ENCODE measurements at regions not wholly inside any gene's neighbourhood (a gene's known extent, or its start where the extent isn't known, plus 50 kb on each side); places are given as distances from the start of the nearest gene placed in this dataset.

DNA sequence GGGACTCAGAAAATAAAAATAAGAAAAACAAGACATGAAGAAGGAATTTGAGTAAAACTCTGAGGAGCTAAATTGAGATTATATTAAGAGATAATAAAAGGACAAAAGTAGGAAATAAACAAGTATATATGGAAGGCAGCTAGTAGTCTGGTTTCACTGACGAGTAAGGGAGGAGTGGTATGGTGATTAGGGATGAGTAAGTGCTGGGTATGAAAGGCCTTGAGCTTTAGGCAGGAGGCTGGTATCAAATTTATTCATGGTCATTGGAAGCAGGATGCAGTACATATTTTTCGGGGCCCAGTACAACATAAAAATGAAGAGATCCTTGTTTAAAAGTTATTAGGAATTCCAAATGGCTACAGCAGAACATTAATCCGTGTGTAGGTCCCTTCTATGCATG lies 789.7 kb upstream of the PRMT6 start:
- Histone ChIP-seq H3K36me3 (no peaks in the 10 kb centered on the region), H3K4me3 (no peak overlapping the region), H3K4me1 (no peaks in the 10 kb centered on the region), H3K9me3 (no peaks in the 10 kb centered on the region), H3K27me3 (no peaks in the 10 kb centered on the region), H3K27ac (no peak overlapping the region)
- intact Hi-C loops (cut with DNase I), result no loop called here
- TF ChIP-seq POLR2AphosphoS5 (IDR thresholded peaks at IDR 0.05; ENCODE audit: insufficient read depth in 1 of 2, low read depth in 1 of 2) (no peak), CTCF (IDR thresholded peaks at IDR 0.05) (no peak), POLR2A (IDR thresholded peaks at IDR 0.05) (no peak)
- no peak for DNase-seq (ENCODE audit: extremely low spot score in 2 of 2)

DNA sequence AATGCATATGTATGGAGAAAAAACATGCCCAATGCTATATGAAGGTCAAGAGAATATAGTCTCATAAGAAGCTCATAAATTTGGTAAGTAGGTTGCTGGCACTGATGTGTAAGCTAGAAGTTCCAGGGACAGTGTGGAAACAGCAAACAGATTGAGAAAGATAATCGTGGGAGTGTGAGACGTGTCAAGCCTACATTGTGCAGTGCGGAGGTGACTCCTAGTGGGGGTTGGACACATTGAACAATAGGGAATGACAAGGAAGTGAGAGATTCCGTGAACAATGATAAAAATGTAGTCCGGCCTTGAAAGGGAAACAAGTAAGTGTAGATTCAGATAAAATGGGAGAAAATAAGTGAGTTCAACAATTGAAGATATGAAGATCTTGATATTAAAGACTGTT lies 788.4 kb upstream of the PRMT6 start:
- intact Hi-C loops (cut with DNase I), result no loop called here

GRCh38 chr1:106276871-106277270 lies 779.6 kb upstream of the PRMT6 start:
- no peak for DNase-seq (ENCODE audit: extremely low spot score in 2 of 2)
- no peak for TF ChIP-seq POLR2AphosphoS5 (IDR thresholded peaks at IDR 0.05; ENCODE audit: insufficient read depth in 1 of 2, low read depth in 1 of 2)
- TF ChIP-seq POLR2A (IDR thresholded peaks at IDR 0.05), result no peak
- TF ChIP-seq CTCF (IDR thresholded peaks at IDR 0.05), result no peak
- no peaks in the 10 kb centered on the region for H3K36me3 ChIP-seq
- no peaks in the 10 kb centered on the region for H3K9me3 ChIP-seq
- H3K27me3 ChIP-seq, result no peaks in the 10 kb centered on the region
- intact Hi-C loops (cut with DNase I), result no loop called here
- H3K27ac ChIP-seq, result no peak overlapping the region
- no peaks in the 10 kb centered on the region for H3K4me1 ChIP-seq
- H3K4me3 ChIP-seq, result no peak overlapping the region

More for the DNA sequence above, 788.4 kb upstream of the PRMT6 start:
- no peaks in the 10 kb centered on the region for H3K36me3 ChIP-seq
- H3K27me3 ChIP-seq, result no peaks in the 10 kb centered on the region
- H3K9me3 ChIP-seq, result no peaks in the 10 kb centered on the region
- DNase-seq (ENCODE audit: extremely low spot score in 2 of 2), result no peak
- H3K4me3 ChIP-seq, result no peak overlapping the region
- no peak for TF ChIP-seq CTCF (IDR thresholded peaks at IDR 0.05)
- no peak for TF ChIP-seq POLR2A (IDR thresholded peaks at IDR 0.05)
- no peak for TF ChIP-seq POLR2AphosphoS5 (IDR thresholded peaks at IDR 0.05; ENCODE audit: insufficient read depth in 1 of 2, low read depth in 1 of 2)
- H3K27ac ChIP-seq, result no peak overlapping the region
- H3K4me1 ChIP-seq, result no peaks in the 10 kb centered on the region

DNA sequence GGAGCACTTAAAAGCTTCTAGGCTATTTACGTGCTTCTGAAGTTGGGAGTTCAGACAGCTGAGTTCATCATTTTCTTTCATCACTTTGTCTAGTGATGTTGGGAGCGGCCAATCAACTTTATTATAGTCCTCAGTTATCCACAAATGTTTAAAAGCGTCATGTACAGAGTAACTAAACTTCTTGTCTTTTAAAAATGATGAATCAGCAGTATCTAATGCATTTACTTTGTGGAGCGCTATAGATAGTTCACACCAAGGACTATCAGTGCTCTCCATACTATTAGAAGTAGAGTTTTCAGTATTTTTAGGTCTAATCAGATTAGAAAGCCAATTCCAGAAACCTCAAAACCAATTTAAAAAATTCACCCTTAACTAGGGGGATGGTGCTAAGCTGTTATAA lies 778.7 kb upstream of the PRMT6 start:
- TF ChIP-seq CTCF (IDR thresholded peaks at IDR 0.05) (no peak), POLR2AphosphoS5 (IDR thresholded peaks at IDR 0.05; ENCODE audit: insufficient read depth in 1 of 2, low read depth in 1 of 2) (no peak), POLR2A (IDR thresholded peaks at IDR 0.05) (no peak)
- H3K4me1 ChIP-seq, result no peaks in the 10 kb centered on the region
- H3K27ac ChIP-seq, result no peak overlapping the region
- no peak overlapping the region for H3K4me3 ChIP-seq
- no peak for DNase-seq (ENCODE audit: extremely low spot score in 2 of 2)
- no peaks in the 10 kb centered on the region for H3K27me3 ChIP-seq
- no peaks in the 10 kb centered on the region for H3K9me3 ChIP-seq
- intact Hi-C loops (cut with DNase I), result no loop called here
- no peaks in the 10 kb centered on the region for H3K36me3 ChIP-seq

DNA sequence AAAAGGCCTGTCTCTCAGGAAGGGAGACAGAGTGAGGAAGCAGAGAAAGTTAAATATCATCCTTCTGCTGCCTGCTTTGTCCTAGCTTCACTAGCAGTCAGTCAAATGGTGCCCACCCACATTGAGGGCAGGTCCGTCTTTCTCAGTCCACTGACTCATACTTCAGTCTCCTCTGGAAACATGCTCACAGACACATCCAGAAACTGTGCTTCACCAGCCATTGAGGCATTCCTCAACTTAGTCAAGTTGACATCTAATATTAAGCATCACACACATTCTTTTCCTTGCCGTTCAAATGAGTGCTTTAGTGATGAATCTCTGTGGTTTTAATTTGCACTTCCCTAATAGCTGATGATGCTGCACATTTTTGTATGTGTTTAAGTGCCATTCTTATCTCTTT lies 777.8 kb upstream of the PRMT6 start:
- no peaks in the 10 kb centered on the region for H3K4me1 ChIP-seq
- H3K27me3 ChIP-seq, result no peaks in the 10 kb centered on the region
- H3K27ac ChIP-seq, result no peak overlapping the region
- TF ChIP-seq CTCF (IDR thresholded peaks at IDR 0.05), result no peak
- TF ChIP-seq POLR2AphosphoS5 (IDR thresholded peaks at IDR 0.05; ENCODE audit: insufficient read depth in 1 of 2, low read depth in 1 of 2), result no peak
- TF ChIP-seq POLR2A (IDR thresholded peaks at IDR 0.05), result no peak
- H3K9me3 ChIP-seq, result no peaks in the 10 kb centered on the region
- H3K36me3 ChIP-seq, result no peaks in the 10 kb centered on the region
- no peak overlapping the region for H3K4me3 ChIP-seq
- DNase-seq (ENCODE audit: extremely low spot score in 2 of 2), result no peak
- intact Hi-C loops (cut with DNase I), result no loop called here
